ENCODE measurements at regions not wholly inside any gene's neighbourhood (a gene's known extent, or its start where the extent isn't known, plus 50 kb on each side); places are given as distances from the start of the nearest gene placed in this dataset.

DNA sequence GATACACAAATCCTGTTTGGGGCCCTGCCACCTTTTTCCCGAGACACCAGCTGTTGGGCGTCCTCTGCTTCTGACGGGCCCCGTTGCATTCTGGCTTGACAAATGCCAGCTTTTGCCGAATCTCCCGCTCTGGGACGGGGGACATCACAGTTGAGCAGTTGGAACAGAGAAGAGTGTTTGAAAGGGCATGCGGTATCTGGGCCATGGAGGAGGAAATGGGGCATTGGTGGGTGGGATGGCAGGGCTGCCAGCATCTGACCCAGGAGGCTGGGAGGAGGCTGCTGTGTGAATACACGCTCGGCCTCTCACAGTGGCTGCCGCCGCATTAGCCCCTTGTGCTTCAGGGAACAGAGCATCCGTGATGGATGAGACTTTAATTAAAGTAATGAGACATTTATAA lies 184.3 kb upstream of the TNRC6C start (continued):
- TF ChIP-seq ZNF658 (tag by site-specific recombination; IDR thresholded peaks at IDR 0.05) = no peak
- no peak for TF ChIP-seq EGR2 (tag by site-specific recombination; IDR thresholded peaks at IDR 0.05; ENCODE audit: low read depth)
- TF ChIP-seq, protein P1, sequence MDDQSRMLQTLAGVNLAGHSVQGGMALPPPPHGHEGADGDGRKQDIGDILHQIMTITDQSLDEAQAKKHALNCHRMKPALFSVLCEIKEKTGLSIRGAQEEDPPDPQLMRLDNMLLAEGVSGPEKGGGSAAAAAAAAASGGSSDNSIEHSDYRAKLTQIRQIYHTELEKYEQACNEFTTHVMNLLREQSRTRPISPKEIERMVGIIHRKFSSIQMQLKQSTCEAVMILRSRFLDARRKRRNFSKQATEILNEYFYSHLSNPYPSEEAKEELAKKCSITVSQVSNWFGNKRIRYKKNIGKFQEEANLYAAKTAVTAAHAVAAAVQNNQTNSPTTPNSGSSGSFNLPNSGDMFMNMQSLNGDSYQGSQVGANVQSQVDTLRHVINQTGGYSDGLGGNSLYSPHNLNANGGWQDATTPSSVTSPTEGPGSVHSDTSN (CRISPR knock-in tag; IDR thresholded peaks at IDR 0.05) = no peak
- TF ChIP-seq, protein P2, sequence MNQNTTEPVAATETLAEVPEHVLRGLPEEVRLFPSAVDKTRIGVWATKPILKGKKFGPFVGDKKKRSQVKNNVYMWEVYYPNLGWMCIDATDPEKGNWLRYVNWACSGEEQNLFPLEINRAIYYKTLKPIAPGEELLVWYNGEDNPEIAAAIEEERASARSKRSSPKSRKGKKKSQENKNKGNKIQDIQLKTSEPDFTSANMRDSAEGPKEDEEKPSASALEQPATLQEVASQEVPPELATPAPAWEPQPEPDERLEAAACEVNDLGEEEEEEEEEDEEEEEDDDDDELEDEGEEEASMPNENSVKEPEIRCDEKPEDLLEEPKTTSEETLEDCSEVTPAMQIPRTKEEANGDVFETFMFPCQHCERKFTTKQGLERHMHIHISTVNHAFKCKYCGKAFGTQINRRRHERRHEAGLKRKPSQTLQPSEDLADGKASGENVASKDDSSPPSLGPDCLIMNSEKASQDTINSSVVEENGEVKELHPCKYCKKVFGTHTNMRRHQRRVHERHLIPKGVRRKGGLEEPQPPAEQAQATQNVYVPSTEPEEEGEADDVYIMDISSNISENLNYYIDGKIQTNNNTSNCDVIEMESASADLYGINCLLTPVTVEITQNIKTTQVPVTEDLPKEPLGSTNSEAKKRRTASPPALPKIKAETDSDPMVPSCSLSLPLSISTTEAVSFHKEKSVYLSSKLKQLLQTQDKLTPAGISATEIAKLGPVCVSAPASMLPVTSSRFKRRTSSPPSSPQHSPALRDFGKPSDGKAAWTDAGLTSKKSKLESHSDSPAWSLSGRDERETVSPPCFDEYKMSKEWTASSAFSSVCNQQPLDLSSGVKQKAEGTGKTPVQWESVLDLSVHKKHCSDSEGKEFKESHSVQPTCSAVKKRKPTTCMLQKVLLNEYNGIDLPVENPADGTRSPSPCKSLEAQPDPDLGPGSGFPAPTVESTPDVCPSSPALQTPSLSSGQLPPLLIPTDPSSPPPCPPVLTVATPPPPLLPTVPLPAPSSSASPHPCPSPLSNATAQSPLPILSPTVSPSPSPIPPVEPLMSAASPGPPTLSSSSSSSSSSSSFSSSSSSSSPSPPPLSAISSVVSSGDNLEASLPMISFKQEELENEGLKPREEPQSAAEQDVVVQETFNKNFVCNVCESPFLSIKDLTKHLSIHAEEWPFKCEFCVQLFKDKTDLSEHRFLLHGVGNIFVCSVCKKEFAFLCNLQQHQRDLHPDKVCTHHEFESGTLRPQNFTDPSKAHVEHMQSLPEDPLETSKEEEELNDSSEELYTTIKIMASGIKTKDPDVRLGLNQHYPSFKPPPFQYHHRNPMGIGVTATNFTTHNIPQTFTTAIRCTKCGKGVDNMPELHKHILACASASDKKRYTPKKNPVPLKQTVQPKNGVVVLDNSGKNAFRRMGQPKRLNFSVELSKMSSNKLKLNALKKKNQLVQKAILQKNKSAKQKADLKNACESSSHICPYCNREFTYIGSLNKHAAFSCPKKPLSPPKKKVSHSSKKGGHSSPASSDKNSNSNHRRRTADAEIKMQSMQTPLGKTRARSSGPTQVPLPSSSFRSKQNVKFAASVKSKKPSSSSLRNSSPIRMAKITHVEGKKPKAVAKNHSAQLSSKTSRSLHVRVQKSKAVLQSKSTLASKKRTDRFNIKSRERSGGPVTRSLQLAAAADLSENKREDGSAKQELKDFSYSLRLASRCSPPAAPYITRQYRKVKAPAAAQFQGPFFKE (tag by site-specific recombination; IDR thresholded peaks at IDR 0.05; ENCODE audit: borderline replicate concordance) = no peak
- TF ChIP-seq, protein P3, sequence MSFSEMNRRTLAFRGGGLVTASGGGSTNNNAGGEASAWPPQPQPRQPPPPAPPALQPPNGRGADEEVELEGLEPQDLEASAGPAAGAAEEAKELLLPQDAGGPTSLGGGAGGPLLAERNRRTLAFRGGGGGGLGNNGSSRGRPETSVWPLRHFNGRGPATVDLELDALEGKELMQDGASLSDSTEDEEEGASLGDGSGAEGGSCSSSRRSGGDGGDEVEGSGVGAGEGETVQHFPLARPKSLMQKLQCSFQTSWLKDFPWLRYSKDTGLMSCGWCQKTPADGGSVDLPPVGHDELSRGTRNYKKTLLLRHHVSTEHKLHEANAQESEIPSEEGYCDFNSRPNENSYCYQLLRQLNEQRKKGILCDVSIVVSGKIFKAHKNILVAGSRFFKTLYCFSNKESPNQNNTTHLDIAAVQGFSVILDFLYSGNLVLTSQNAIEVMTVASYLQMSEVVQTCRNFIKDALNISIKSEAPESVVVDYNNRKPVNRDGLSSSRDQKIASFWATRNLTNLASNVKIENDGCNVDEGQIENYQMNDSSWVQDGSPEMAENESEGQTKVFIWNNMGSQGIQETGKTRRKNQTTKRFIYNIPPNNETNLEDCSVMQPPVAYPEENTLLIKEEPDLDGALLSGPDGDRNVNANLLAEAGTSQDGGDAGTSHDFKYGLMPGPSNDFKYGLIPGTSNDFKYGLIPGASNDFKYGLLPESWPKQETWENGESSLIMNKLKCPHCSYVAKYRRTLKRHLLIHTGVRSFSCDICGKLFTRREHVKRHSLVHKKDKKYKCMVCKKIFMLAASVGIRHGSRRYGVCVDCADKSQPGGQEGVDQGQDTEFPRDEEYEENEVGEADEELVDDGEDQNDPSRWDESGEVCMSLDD (tag by site-specific recombination; IDR thresholded peaks at IDR 0.05) = no peak
- TF ChIP-seq ZNF121 (tag by site-specific recombination; IDR thresholded peaks at IDR 0.05) = no peak
- no peak for TF ChIP-seq HOXC10 (CRISPR knock-in tag; IDR thresholded peaks at IDR 0.05)

DNA sequence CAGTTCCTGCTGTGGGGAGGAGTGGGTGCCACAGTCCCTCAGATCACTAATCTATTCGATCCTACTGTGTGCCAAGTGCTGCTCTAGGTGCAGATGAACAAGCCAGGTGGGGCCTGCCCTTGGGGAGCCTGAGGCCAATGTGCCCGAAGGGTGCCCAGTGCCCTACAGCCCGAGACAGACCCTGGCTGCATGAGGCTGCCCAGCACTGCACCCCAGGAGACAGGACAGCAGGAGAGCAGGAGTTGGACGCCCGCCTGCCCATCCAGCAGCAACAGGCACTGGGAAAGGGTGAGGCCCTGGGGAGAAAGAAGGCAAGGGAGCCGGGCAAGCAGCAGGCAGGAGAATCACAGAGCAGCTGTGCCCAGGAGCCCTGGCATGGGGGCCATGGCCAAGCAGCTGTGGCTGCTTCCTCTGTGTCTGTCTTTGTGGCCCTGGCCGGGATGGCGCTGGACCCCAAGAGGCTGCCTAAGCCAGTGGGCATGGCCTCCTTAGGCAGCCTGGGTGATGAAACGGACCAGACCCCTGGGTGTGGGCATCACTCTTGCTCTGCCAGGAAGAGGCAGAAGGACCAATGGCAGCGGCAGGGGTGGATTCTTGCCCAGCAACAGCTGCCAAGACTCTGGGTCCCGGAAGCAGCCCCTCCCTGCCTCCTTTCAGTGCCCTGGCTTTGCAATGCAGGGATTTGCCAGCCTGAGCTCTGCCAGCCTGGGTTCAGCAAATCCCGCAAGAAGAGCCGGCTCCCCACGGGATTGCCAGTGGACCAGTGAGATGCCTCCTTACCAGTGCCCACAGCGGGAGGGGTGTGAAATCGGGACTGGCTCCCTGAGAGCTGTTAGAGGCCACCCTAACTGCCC lies 179.6 kb upstream of the TNRC6C start:
- Histone ChIP-seq H3K27ac (ENCODE audit: extremely low read depth, low read depth, low read length) (no peak overlapping the region), H3K4me1 (ENCODE audit: control insufficient read depth, insufficient read depth, low read length) (no peaks in the 10 kb centered on the region), H3K36me3 (ENCODE audit: control insufficient read depth in 2 of 2, insufficient read depth in 1 of 2, low read length in 2 of 2) (no peaks in the 10 kb centered on the region), H3K9me3 (ENCODE audit: control insufficient read depth, insufficient read depth, low read depth, low read length) (no peaks in the 10 kb centered on the region), H3K4me3 (ENCODE audit: low read depth, low read length) (no peak overlapping the region)
- TF ChIP-seq, protein P4, sequence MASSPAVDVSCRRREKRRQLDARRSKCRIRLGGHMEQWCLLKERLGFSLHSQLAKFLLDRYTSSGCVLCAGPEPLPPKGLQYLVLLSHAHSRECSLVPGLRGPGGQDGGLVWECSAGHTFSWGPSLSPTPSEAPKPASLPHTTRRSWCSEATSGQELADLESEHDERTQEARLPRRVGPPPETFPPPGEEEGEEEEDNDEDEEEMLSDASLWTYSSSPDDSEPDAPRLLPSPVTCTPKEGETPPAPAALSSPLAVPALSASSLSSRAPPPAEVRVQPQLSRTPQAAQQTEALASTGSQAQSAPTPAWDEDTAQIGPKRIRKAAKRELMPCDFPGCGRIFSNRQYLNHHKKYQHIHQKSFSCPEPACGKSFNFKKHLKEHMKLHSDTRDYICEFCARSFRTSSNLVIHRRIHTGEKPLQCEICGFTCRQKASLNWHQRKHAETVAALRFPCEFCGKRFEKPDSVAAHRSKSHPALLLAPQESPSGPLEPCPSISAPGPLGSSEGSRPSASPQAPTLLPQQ (tag by site-specific recombination; IDR thresholded peaks at IDR 0.05) = no peak
- TF ChIP-seq, protein P5, sequence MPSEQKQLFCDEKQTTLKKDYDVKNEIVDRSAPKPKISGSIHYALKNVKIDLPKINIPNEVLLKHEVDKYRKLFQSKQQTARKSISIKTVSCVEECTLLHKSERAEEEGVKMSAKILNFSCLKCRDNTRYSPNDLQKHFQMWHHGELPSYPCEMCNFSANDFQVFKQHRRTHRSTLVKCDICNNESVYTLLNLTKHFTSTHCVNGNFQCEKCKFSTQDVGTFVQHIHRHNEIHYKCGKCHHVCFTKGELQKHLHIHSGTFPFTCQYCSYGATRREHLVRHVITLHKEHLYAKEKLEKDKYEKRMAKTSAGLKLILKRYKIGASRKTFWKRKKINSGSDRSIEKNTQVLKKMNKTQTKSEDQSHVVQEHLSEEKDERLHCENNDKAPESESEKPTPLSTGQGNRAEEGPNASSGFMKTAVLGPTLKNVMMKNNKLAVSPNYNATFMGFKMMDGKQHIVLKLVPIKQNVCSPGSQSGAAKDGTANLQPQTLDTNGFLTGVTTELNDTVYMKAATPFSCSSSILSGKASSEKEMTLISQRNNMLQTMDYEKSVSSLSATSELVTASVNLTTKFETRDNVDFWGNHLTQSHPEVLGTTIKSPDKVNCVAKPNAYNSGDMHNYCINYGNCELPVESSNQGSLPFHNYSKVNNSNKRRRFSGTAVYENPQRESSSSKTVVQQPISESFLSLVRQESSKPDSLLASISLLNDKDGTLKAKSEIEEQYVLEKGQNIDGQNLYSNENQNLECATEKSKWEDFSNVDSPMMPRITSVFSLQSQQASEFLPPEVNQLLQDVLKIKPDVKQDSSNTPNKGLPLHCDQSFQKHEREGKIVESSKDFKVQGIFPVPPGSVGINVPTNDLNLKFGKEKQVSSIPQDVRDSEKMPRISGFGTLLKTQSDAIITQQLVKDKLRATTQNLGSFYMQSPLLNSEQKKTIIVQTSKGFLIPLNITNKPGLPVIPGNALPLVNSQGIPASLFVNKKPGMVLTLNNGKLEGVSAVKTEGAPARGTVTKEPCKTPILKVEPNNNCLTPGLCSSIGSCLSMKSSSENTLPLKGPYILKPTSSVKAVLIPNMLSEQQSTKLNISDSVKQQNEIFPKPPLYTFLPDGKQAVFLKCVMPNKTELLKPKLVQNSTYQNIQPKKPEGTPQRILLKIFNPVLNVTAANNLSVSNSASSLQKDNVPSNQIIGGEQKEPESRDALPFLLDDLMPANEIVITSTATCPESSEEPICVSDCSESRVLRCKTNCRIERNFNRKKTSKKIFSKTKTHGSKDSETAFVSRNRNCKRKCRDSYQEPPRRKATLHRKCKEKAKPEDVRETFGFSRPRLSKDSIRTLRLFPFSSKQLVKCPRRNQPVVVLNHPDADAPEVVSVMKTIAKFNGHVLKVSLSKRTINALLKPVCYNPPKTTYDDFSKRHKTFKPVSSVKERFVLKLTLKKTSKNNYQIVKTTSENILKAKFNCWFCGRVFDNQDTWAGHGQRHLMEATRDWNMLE (tag by site-specific recombination; conservative IDR thresholded peaks at IDR 0.05; ENCODE audit: low read depth) = no peak
- TF ChIP-seq ZNF670 (tag by site-specific recombination; IDR thresholded peaks at IDR 0.05; ENCODE audit: low read depth) (no peak), ZNF48 (tag by site-specific recombination; IDR thresholded peaks at IDR 0.05) (no peak), ZNF600 (tag by site-specific recombination; IDR thresholded peaks at IDR 0.05) (no peak), KLF10 (tag by site-specific recombination; IDR thresholded peaks at IDR 0.05) (no peak), HOXC10 (CRISPR knock-in tag; IDR thresholded peaks at IDR 0.05) (no peak), SP7 (tag by site-specific recombination; IDR thresholded peaks at IDR 0.05) (no peak), ZNF138 (tag by site-specific recombination; IDR thresholded peaks at IDR 0.05; ENCODE audit: borderline replicate concordance) (no peak), ZNF571 (tag by site-specific recombination; IDR thresholded peaks at IDR 0.05) (no peak)
- POLR2A ChIA-PET = interaction anchor here (1.6 kb wide), 1 partner anchor 180 kb away, joined by 3 read pairs; the partner anchor contains the start of gene TNRC6C
- CTCF ChIA-PET = no interaction called here
